ENCODE measurements at regions not wholly inside any gene's neighbourhood (a gene's known extent, or its start where the extent isn't known, plus 50 kb on each side); places are given as distances from the start of the nearest gene placed in this dataset.

- no peaks in the 10 kb centered on the region for H3K9me3 Mint-ChIP-seq (ENCODE audit: unreplicated experiment)
- intact Hi-C loops (cut with micrococcal nuclease): no loop called here
- CTCF ChIA-PET: no interaction called here
Measured at GRCh38 chr11:134580610-134580975, 168.6 kb upstream of the B3GAT1 start.

GRCh38 chr11:134579724-134580609 lies 167.9 kb upstream of the B3GAT1 start:
- Mint-ChIP-seq H3K9me3 (ENCODE audit: unreplicated experiment) (no peaks in the 10 kb centered on the region), H3K36me3 (ENCODE audit: insufficient read depth, unreplicated experiment) (no peaks in the 10 kb centered on the region), H3K27ac (ENCODE audit: low read depth, unreplicated experiment) (no peak overlapping the region), H3K4me1 (ENCODE audit: insufficient read depth, unreplicated experiment) (no peaks in the 10 kb centered on the region), H3K4me3 (ENCODE audit: unreplicated experiment) (no peak overlapping the region), H3K27me3 (ENCODE audit: insufficient read depth, unreplicated experiment) (no peaks in the 10 kb centered on the region)
- ChIA-PET CTCF (no interaction called here), POLR2A (no interaction called here)
- no peak for TF ChIP-seq CTCF (IDR thresholded peaks at IDR 0.05; ENCODE audit: unreplicated experiment)
- no peak for DNase-seq (ENCODE audit: unreplicated experiment)
- no TSS peak for BruUV-seq (replicated peaks)
- intact Hi-C loops (cut with micrococcal nuclease): no loop called here

More at GRCh38 chr11:134580610-134580975, 168.6 kb upstream of the B3GAT1 start:
- BruUV-seq (replicated peaks): no TSS peak
- no peak for DNase-seq (ENCODE audit: unreplicated experiment)
- no peak for TF ChIP-seq CTCF (IDR thresholded peaks at IDR 0.05; ENCODE audit: unreplicated experiment)
- H3K27ac Mint-ChIP-seq (ENCODE audit: low read depth, unreplicated experiment): no peak overlapping the region
- H3K36me3 Mint-ChIP-seq (ENCODE audit: insufficient read depth, unreplicated experiment): no peaks in the 10 kb centered on the region
- no peak overlapping the region for H3K4me3 Mint-ChIP-seq (ENCODE audit: unreplicated experiment)
- H3K4me1 Mint-ChIP-seq (ENCODE audit: insufficient read depth, unreplicated experiment): no peaks in the 10 kb centered on the region
- POLR2A ChIA-PET: no interaction called here
- H3K27me3 Mint-ChIP-seq (ENCODE audit: insufficient read depth, unreplicated experiment): no peaks in the 10 kb centered on the region

- Mint-ChIP-seq H3K9me3 (ENCODE audit: unreplicated experiment) (no peaks in the 10 kb centered on the region), H3K4me1 (ENCODE audit: insufficient read depth, unreplicated experiment) (no peaks in the 10 kb centered on the region), H3K27me3 (ENCODE audit: insufficient read depth, unreplicated experiment) (no peaks in the 10 kb centered on the region), H3K36me3 (ENCODE audit: insufficient read depth, unreplicated experiment) (no peaks in the 10 kb centered on the region), H3K4me3 (ENCODE audit: unreplicated experiment) (no peak overlapping the region), H3K27ac (ENCODE audit: low read depth, unreplicated experiment) (no peak overlapping the region)
- no TSS peak for BruUV-seq (replicated peaks)
- no peak for TF ChIP-seq CTCF (IDR thresholded peaks at IDR 0.05; ENCODE audit: unreplicated experiment)
- intact Hi-C loops (cut with micrococcal nuclease): no loop called here
- DNase-seq (ENCODE audit: unreplicated experiment): no peak
- ChIA-PET POLR2A (no interaction called here), CTCF (no interaction called here)
Measured at GRCh38 chr11:134578807-134579723, 167.0 kb upstream of the B3GAT1 start.

- Mint-ChIP-seq H3K4me3 (ENCODE audit: unreplicated experiment) (no peak overlapping the region), H3K36me3 (ENCODE audit: insufficient read depth, unreplicated experiment) (no peaks in the 10 kb centered on the region), H3K27me3 (ENCODE audit: insufficient read depth, unreplicated experiment) (no peaks in the 10 kb centered on the region), H3K27ac (ENCODE audit: low read depth, unreplicated experiment) (no peak overlapping the region), H3K9me3 (ENCODE audit: unreplicated experiment) (no peaks in the 10 kb centered on the region), H3K4me1 (ENCODE audit: insufficient read depth, unreplicated experiment) (no peaks in the 10 kb centered on the region)
- CTCF ChIA-PET: interaction anchor here (0.6 kb wide), 1 partner anchor 12 kb away, joined by 3 read pairs; no protein-coding TSS in a partner anchor
- intact Hi-C loops (cut with micrococcal nuclease): no loop called here
- TF ChIP-seq CTCF (IDR thresholded peaks at IDR 0.05; ENCODE audit: unreplicated experiment): no peak
- POLR2A ChIA-PET: no interaction called here
- no peak for DNase-seq (ENCODE audit: unreplicated experiment)
- no TSS peak for BruUV-seq (replicated peaks)
Measured at GRCh38 chr11:134577751-134578395, 165.8 kb upstream of the B3GAT1 start.

Measured in MCF 10A (cell line).